ENCODE measurements at regions not wholly inside any gene's neighbourhood (a gene's known extent, or its start where the extent isn't known, plus 50 kb on each side); places are given as distances from the start of the nearest gene placed in this dataset.

- DNase-seq: no peak
- Mint-ChIP-seq H3K9me3 (peaks cover 7% of the 10 kb centered on the region), H3K4me3 (no peak overlapping the region), H3K36me3 (ENCODE audit: low read depth) (no peaks in the 10 kb centered on the region), H3K27ac (no peak overlapping the region), H3K4me1 (ENCODE audit: low read depth) (no peaks in the 10 kb centered on the region), H3K27me3 (ENCODE audit: low read depth) (no peaks in the 10 kb centered on the region)
- intact Hi-C loops (cut with micrococcal nuclease): no loop called here
- CTCF ChIA-PET: no interaction called here
Measured at GRCh38 chr4:187004628-187005027, 281.0 kb upstream of the FAT1 start.

DNA sequence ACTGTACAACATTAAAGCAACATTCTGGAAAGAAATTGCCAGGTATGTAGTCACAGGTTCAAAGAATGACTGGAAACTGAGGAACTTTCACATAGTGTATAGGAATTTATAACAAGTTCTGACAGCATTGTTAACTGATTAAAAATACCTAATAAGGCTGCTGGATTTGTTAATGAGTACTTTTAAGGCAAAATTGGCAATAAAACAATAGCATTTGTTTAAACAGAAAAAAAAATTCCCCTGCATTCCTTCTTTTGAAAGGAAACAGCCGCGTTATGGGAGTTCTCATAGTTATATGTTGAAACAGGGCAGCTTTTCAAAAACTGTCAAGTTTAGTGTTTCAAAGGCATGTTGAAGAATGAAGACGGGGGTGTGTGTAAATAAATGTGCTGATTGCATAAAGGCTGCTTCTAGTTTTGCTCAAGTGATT is 282.5 kb upstream of the FAT1 start:
- H3K27me3 Mint-ChIP-seq (ENCODE audit: low read depth): no peaks in the 10 kb centered on the region
- H3K9me3 Mint-ChIP-seq: peaks cover 5% of the 10 kb centered on the region
- no peak overlapping the region for H3K27ac Mint-ChIP-seq
- no peaks in the 10 kb centered on the region for H3K36me3 Mint-ChIP-seq (ENCODE audit: low read depth)
- no peak for DNase-seq
- CTCF ChIA-PET: no interaction called here
- intact Hi-C loops (cut with micrococcal nuclease): no loop called here
- no peaks in the 10 kb centered on the region for H3K4me1 Mint-ChIP-seq (ENCODE audit: low read depth)
- no peak overlapping the region for H3K4me3 Mint-ChIP-seq

- H3K9me3 Mint-ChIP-seq: peaks cover 2% of the 10 kb centered on the region
- H3K36me3 Mint-ChIP-seq (ENCODE audit: low read depth): no peaks in the 10 kb centered on the region
- CTCF ChIA-PET: no interaction called here
- H3K4me1 Mint-ChIP-seq (ENCODE audit: low read depth): no peaks in the 10 kb centered on the region
- no peak overlapping the region for H3K4me3 Mint-ChIP-seq
- no peak for DNase-seq
- H3K27ac Mint-ChIP-seq: no peak overlapping the region
- peaks cover 2% of the 10 kb centered on the region for H3K27me3 Mint-ChIP-seq (ENCODE audit: low read depth)
- intact Hi-C loops (cut with micrococcal nuclease): no loop called here
Measured at GRCh38 chr4:187010052-187010451, 286.4 kb upstream of the FAT1 start.

- DNase-seq: no peak
- Mint-ChIP-seq H3K36me3 (ENCODE audit: low read depth) (no peaks in the 10 kb centered on the region), H3K27me3 (ENCODE audit: low read depth) (peaks cover 2% of the 10 kb centered on the region), H3K4me3 (no peak overlapping the region), H3K9me3 (peaks cover 5% of the 10 kb centered on the region), H3K4me1 (ENCODE audit: low read depth) (no peaks in the 10 kb centered on the region), H3K27ac (no peak overlapping the region)
- intact Hi-C loops (cut with micrococcal nuclease): no loop called here
- CTCF ChIA-PET: no interaction called here
Measured at GRCh38 chr4:187016101-187016500, 292.4 kb upstream of the FAT1 start.

DNA sequence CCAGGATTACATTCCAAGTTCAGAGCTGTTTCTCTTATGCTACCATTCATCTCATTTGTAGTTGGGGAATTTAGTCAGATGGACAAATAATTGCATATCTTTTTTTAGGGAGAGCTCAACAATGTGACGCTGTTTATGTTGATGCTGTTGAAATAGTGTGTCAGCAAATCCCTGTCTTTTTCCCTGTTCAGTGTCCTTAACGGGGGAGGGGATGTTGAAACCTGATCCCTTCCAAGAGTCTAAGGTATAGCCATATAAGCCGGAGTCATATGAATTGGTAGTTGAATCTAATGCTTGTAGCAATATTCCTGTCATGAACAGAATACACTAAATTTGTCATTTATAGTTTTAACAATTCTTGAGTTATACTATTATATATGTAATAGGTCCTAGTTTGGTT is 293.5 kb upstream of the FAT1 start:
- intact Hi-C loops (cut with micrococcal nuclease): no loop called here
- Mint-ChIP-seq H3K9me3 (peaks cover 5% of the 10 kb centered on the region), H3K4me3 (no peak overlapping the region)

GRCh38 chr4:187019896-187020295 is 296.2 kb upstream of the FAT1 start:
- Mint-ChIP-seq H3K27ac (no peak overlapping the region), H3K27me3 (ENCODE audit: low read depth) (no peaks in the 10 kb centered on the region), H3K4me3 (no peak overlapping the region), H3K9me3 (peaks cover 7% of the 10 kb centered on the region), H3K36me3 (ENCODE audit: low read depth) (no peaks in the 10 kb centered on the region), H3K4me1 (ENCODE audit: low read depth) (no peaks in the 10 kb centered on the region)
- CTCF ChIA-PET: no interaction called here
- intact Hi-C loops (cut with micrococcal nuclease): no loop called here
- no peak for DNase-seq

More for the DNA sequence above, 293.5 kb upstream of the FAT1 start:
- Mint-ChIP-seq H3K27ac (no peak overlapping the region), H3K27me3 (ENCODE audit: low read depth) (peaks cover 2% of the 10 kb centered on the region), H3K4me1 (ENCODE audit: low read depth) (no peaks in the 10 kb centered on the region), H3K36me3 (ENCODE audit: low read depth) (no peaks in the 10 kb centered on the region)
- CTCF ChIA-PET: no interaction called here
- DNase-seq: no peak

DNA sequence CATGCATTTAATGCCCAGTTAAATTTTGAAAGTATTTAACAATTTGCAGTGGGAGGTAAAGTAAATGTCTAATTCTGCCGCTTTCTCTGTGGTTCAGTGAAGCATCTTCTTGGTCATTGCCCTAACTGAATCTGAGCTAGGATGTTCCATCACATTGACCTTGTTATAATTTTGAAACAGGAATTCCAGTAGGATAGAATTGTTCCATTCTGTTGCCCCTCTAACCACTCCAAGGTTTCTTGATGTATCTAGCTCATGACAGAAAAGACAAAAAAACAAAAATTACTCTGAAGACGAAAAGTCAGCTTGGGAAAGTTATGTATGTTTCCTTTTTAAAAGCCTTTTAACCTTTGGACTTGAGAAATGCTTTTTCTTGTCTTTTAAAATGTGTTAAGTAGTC is 297.0 kb upstream of the FAT1 start:
- Mint-ChIP-seq H3K27ac (no peak overlapping the region), H3K36me3 (ENCODE audit: low read depth) (no peaks in the 10 kb centered on the region), H3K4me3 (no peak overlapping the region), H3K9me3 (peaks cover 7% of the 10 kb centered on the region), H3K27me3 (ENCODE audit: low read depth) (no peaks in the 10 kb centered on the region), H3K4me1 (ENCODE audit: low read depth) (no peaks in the 10 kb centered on the region)
- no peak for DNase-seq
- intact Hi-C loops (cut with micrococcal nuclease): no loop called here
- CTCF ChIA-PET: no interaction called here

DNA sequence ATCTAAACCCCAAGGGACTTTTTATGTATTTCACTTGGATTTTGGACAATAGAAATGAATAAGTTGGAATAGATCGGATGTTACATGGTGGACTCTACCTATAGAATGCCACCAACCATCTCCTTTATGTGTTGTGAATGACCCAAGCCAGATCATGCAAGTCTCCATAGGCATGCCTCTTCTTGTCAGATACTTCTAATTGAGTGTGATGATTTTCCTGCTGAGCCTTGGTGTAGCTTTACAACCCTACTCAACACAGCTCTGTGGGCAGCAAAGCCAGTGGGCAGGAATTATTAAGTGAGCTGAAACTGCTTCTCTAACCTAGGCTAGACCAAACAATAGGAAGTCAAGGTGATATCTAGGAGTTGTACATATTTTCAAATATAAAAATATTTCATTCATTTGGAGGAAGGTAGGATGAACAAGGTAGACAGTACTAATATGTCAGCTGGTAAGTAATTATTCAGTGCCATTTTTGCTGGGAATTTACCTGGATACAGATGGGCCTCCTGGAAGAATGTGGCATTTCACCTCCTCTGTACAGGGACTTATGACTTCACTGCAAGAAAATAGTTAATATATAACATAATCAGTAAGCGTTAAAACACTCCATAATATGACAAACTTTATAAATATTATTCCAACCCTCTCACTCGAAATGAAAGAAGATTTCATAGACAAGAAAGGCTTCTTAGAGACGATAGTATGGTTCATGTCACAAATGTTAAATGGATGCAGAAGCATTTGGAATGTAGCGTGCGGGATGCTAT is 298.0 kb upstream of the FAT1 start:
- Mint-ChIP-seq H3K36me3 (ENCODE audit: low read depth) (no peaks in the 10 kb centered on the region), H3K9me3 (peaks cover 11% of the 10 kb centered on the region), H3K27me3 (ENCODE audit: low read depth) (no peaks in the 10 kb centered on the region), H3K4me3 (no peak overlapping the region), H3K4me1 (ENCODE audit: low read depth) (no peaks in the 10 kb centered on the region), H3K27ac (no peak overlapping the region)
- CTCF ChIA-PET: no interaction called here
- DNase-seq: no peak
- intact Hi-C loops (cut with micrococcal nuclease): no loop called here

DNA sequence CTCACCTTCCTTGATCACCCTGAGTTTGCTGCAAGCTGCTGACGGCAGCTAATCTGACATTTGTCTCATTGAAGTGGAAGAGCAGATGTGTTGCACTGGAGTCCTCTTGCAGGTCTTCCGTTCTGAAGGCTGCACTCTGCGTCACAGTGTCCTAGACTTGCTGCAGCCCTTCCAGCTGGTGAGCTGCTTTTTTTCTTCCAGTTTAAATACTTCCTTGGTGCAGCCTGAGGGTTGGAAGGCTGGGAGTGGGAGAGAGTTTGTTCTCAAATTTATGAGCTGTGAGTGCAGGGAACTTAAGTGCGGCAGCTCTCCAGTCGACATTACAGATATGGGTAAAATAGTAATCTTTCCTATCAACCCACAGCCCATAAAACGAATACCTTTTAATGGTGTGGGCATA is 303.6 kb upstream of the FAT1 start:
- intact Hi-C loops (cut with micrococcal nuclease): no loop called here

DNA sequence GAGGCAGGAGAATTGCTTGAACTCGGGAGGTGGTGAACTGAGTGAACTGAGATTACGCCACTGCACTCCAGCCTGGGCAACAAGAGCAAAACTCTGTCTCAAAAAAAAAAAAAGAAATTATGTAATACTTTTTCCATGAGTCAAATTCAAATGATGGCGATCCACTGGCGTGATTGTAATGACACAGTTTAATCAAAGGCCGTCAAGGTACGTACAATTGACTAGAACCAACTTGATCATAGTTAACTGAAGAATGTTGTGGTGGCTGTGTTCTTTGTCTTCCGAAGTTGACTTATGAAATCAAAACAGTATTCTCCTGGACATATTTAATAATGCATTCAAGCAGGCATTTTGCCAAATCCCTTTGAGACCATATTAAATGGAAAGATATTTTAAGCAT is 318.6 kb upstream of the FAT1 start:
- intact Hi-C loops (cut with micrococcal nuclease): no loop called here
- DNase-seq: no peak
- Mint-ChIP-seq H3K36me3 (ENCODE audit: low read depth) (no peaks in the 10 kb centered on the region), H3K27me3 (ENCODE audit: low read depth) (no peaks in the 10 kb centered on the region), H3K4me3 (no peak overlapping the region), H3K4me1 (ENCODE audit: low read depth) (no peaks in the 10 kb centered on the region), H3K9me3 (peaks cover 1% of the 10 kb centered on the region), H3K27ac (no peak overlapping the region)
- CTCF ChIA-PET: no interaction called here

More for the DNA sequence above, 303.6 kb upstream of the FAT1 start:
- no peak overlapping the region for H3K4me3 Mint-ChIP-seq
- H3K36me3 Mint-ChIP-seq (ENCODE audit: low read depth): no peaks in the 10 kb centered on the region
- H3K4me1 Mint-ChIP-seq (ENCODE audit: low read depth): no peaks in the 10 kb centered on the region
- CTCF ChIA-PET: no interaction called here
- peaks cover 17% of the 10 kb centered on the region for H3K9me3 Mint-ChIP-seq
- no peak overlapping the region for H3K27ac Mint-ChIP-seq
- no peaks in the 10 kb centered on the region for H3K27me3 Mint-ChIP-seq (ENCODE audit: low read depth)
- DNase-seq: no peak

DNA sequence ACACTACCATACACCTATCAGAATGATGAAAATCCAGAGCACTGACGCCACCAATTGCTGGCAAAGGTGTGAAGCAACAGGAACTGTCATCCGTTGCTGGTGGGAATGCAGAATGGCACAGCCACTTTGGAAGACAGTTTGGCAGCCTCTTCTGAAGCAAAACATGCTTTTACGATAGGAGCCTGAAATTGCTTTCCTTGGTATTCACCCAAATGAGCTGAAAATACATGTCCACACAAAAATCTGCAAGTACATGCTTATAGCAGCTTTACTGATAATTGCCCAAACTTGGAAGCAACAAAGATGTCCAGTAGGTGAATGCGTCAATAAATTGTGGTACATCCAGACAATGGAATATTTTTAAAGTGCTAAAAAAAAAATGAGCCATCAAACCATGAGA is 322.8 kb upstream of the FAT1 start:
- no peak for DNase-seq
- H3K4me3 Mint-ChIP-seq: no peak overlapping the region
- CTCF ChIA-PET: no interaction called here
- no peaks in the 10 kb centered on the region for H3K27me3 Mint-ChIP-seq (ENCODE audit: low read depth)
- no peaks in the 10 kb centered on the region for H3K4me1 Mint-ChIP-seq (ENCODE audit: low read depth)
- no peak overlapping the region for H3K27ac Mint-ChIP-seq
- no peaks in the 10 kb centered on the region for H3K36me3 Mint-ChIP-seq (ENCODE audit: low read depth)
- intact Hi-C loops (cut with micrococcal nuclease): no loop called here
- peaks cover 1% of the 10 kb centered on the region for H3K9me3 Mint-ChIP-seq

DNA sequence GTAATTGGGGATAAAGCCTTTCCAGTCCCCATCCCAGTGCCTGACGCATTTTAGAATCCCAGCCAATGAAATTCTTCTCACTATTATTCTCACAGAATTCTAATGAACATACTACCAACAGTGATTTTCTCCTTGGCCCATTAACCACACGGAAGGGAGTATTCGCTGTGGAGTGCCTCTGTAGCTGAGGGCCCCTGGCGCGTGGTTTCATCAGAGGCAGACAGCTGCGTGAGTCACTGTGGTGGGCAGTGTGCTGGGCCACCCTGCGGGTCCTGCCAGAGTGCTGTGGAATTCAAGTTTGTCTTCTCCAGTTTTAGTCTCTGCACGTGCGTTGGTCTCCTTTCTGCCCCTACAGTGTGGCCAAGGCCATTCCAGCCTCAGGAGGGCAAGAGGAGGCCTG is 335.4 kb upstream of the FAT1 start:
- H3K36me3 Mint-ChIP-seq (ENCODE audit: low read depth): no peaks in the 10 kb centered on the region
- H3K27ac Mint-ChIP-seq: no peak overlapping the region
- intact Hi-C loops (cut with micrococcal nuclease): no loop called here
- no peak for DNase-seq
- H3K4me1 Mint-ChIP-seq (ENCODE audit: low read depth): no peaks in the 10 kb centered on the region
- peaks cover 2% of the 10 kb centered on the region for H3K9me3 Mint-ChIP-seq
- no peak overlapping the region for H3K4me3 Mint-ChIP-seq
- CTCF ChIA-PET: no interaction called here
- H3K27me3 Mint-ChIP-seq (ENCODE audit: low read depth): no peaks in the 10 kb centered on the region

GRCh38 chr4:187059895-187060294 is 336.2 kb upstream of the FAT1 start:
- DNase-seq: no peak
- H3K27me3 Mint-ChIP-seq (ENCODE audit: low read depth): no peaks in the 10 kb centered on the region
- intact Hi-C loops (cut with micrococcal nuclease): no loop called here
- H3K9me3 Mint-ChIP-seq: peaks cover 4% of the 10 kb centered on the region
- no peaks in the 10 kb centered on the region for H3K36me3 Mint-ChIP-seq (ENCODE audit: low read depth)
- CTCF ChIA-PET: no interaction called here
- no peak overlapping the region for H3K4me3 Mint-ChIP-seq
- no peaks in the 10 kb centered on the region for H3K4me1 Mint-ChIP-seq (ENCODE audit: low read depth)
- no peak overlapping the region for H3K27ac Mint-ChIP-seq

Data from activated naive CD4-positive, alpha-beta T cell treated with anti-CD3 and anti-CD28 coated beads for 36 hours (primary cell).